ENCODE measurements at regions not wholly inside any gene's neighbourhood (a gene's known extent, or its start where the extent isn't known, plus 50 kb on each side); places are given as distances from the start of the nearest gene placed in this dataset.

- no peak for TF ChIP-seq CTCF (IDR thresholded peaks at IDR 0.05; ENCODE audit: insufficient read depth, low read length, poor library complexity, severe bottlenecking)
- DNase-seq (ENCODE audit: low read depth), result no peak
- Histone ChIP-seq H3K36me3 (ENCODE audit: control insufficient read depth, insufficient read depth, low read length) (no peaks in the 10 kb centered on the region), H3K27me3 (ENCODE audit: control insufficient read depth, insufficient read depth, low read length) (no peaks in the 10 kb centered on the region), H3K4me3 (ENCODE audit: low read depth, low read length) (no peak overlapping the region)
Measured at GRCh38 chr12:53849656-53850055, 89.0 kb upstream of the HOXC13 start.

DNA sequence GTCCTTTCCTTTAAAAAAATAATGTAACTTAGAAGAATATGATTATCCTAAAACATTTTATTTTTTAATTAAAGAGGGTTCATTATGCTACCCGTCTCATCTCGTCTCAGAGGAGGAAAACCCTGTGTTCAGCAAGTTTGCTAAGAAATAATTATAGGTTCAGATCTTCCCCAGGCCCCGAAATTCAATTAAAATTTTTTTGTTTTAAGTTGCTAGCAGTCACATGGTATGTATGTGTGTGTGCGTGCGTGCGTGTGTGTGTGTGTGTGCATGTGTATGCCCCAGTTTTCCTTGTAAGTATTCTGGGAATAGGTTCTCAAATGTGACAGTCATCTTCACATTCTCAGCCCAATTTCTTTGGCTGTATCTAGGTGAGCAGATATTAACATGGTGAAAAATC lies 86.6 kb upstream of the HOXC13 start:
- no peaks in the 10 kb centered on the region for H3K27me3 ChIP-seq (ENCODE audit: control insufficient read depth, insufficient read depth, low read length)
- no peak for DNase-seq (ENCODE audit: low read depth)
- no peaks in the 10 kb centered on the region for H3K36me3 ChIP-seq (ENCODE audit: control insufficient read depth, insufficient read depth, low read length)
- TF ChIP-seq CTCF (IDR thresholded peaks at IDR 0.05; ENCODE audit: insufficient read depth, low read length, poor library complexity, severe bottlenecking), result no peak
- H3K4me3 ChIP-seq (ENCODE audit: low read depth, low read length), result no peak overlapping the region

- Histone ChIP-seq H3K4me3 (ENCODE audit: low read depth, low read length) (no peak overlapping the region), H3K27me3 (ENCODE audit: control insufficient read depth, insufficient read depth, low read length) (no peaks in the 10 kb centered on the region), H3K36me3 (ENCODE audit: control insufficient read depth, insufficient read depth, low read length) (no peaks in the 10 kb centered on the region)
- no peak for DNase-seq (ENCODE audit: low read depth)
- no peak for TF ChIP-seq CTCF (IDR thresholded peaks at IDR 0.05; ENCODE audit: insufficient read depth, low read length, poor library complexity, severe bottlenecking)
Measured at GRCh38 chr12:53852992-53853391, 85.6 kb upstream of the HOXC13 start.

DNA sequence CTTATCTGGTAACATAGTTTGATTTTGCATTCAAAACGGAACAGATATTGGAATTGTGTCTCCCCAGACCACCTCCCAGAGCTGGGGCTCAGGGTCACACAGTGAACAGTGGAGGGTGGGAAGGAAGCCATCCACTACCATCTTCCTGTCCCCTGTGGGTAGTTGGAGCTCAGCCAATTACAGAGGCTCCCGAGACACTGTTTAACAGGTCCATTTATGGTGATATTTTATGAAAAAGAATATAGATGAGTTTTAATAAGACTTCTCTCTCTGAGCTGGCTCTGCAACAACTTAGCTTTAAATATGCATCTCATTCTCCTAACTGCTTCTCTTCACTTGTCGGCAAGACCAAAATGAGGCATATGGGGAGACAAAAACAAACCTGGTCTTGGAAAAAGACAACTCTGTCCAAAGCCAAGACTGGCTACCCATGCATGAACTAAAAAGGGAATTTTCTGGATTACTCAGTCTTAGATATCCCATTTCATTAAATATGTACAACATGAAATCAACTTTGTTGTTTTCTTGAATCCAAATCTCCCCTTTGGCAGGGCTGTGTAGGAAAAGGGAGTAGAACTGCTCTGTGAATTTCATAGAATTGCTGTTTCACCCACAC lies 83.8 kb upstream of the HOXC13 start:
- no peaks in the 10 kb centered on the region for H3K36me3 ChIP-seq (ENCODE audit: control insufficient read depth, insufficient read depth, low read length)
- no peak for TF ChIP-seq CTCF (IDR thresholded peaks at IDR 0.05; ENCODE audit: insufficient read depth, low read length, poor library complexity, severe bottlenecking)
- H3K4me3 ChIP-seq (ENCODE audit: low read depth, low read length), result no peak overlapping the region
- no peaks in the 10 kb centered on the region for H3K27me3 ChIP-seq (ENCODE audit: control insufficient read depth, insufficient read depth, low read length)
- DNase-seq (ENCODE audit: low read depth), result no peak

- no peak for TF ChIP-seq CTCF (IDR thresholded peaks at IDR 0.05; ENCODE audit: insufficient read depth, low read length, poor library complexity, severe bottlenecking)
- DNase-seq (ENCODE audit: low read depth), result no peak
- Histone ChIP-seq H3K27me3 (ENCODE audit: control insufficient read depth, insufficient read depth, low read length) (no peaks in the 10 kb centered on the region), H3K4me3 (ENCODE audit: low read depth, low read length) (no peak overlapping the region), H3K36me3 (ENCODE audit: control insufficient read depth, insufficient read depth, low read length) (no peaks in the 10 kb centered on the region)
Measured at GRCh38 chr12:53856132-53856531, 82.5 kb upstream of the HOXC13 start.

DNA sequence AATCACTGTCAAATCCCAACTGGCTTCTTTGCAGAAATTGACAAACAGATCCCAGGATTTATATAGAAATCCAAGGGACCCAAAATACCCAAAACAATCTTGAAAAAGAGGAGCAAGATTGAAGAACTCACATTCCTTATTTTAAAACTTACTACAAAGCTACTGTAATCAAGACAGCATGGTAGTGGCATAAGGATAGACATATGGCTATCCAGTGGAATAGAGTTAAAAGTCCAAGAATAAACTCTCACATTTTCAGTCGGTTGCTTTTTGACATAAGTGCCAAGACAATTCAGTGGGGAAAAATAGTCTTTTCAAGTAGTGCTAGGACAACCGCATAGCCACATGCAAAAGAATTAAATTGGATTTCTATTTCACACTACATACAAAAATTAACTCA lies 81.0 kb upstream of the HOXC13 start:
- Histone ChIP-seq H3K4me3 (ENCODE audit: low read depth, low read length) (no peak overlapping the region), H3K27me3 (ENCODE audit: control insufficient read depth, insufficient read depth, low read length) (no peaks in the 10 kb centered on the region), H3K36me3 (ENCODE audit: control insufficient read depth, insufficient read depth, low read length) (no peaks in the 10 kb centered on the region)
- no peak for DNase-seq (ENCODE audit: low read depth)
- no peak for TF ChIP-seq CTCF (IDR thresholded peaks at IDR 0.05; ENCODE audit: insufficient read depth, low read length, poor library complexity, severe bottlenecking)

All from kidney epithelial cell (primary cell).